GM21786 (cell line): ENCODE measurements at regions not wholly inside any gene's neighbourhood (a gene's known extent, or its start where the extent isn't known, plus 50 kb on each side); places are given as distances from the start of the nearest gene placed in this dataset.
"Not testable (repeated sequence)": the region's sequence is repeated elsewhere in the genome, so short reads cannot be mapped to it uniquely, and the experiment has no call there.

Experiments
- ATAC-seq: cut with Tn5 transposase; IDR thresholded peaks from one replicate; pipeline ENCODE4 v1.9.1; 2021; ENCODE audit not compliant: unreplicated experiment

GRCh38 chr5:90287036-90287435 lies 122.5 kb downstream of the CETN3 start:
- ATAC-seq = no peak

GRCh38 chr5:90285581-90285980 lies 124.0 kb downstream of the CETN3 start:
- no peak for ATAC-seq

- ATAC-seq = no peak
Observed at GRCh38 chr5:90284375-90284774, 125.2 kb downstream of the CETN3 start.

- no peak for ATAC-seq
Observed at GRCh38 chr5:90279091-90279490, 130.5 kb downstream of the CETN3 start.

- no peak for ATAC-seq
Observed at GRCh38 chr5:90274216-90274615, 135.3 kb downstream of the CETN3 start.

GRCh38 chr5:90267646-90268045 lies 141.9 kb downstream of the CETN3 start:
- no peak for ATAC-seq

- ATAC-seq = no peak
Observed at GRCh38 chr5:90265545-90265857, 144.1 kb downstream of the CETN3 start.

GRCh38 chr5:90264689-90265544 lies 144.6 kb downstream of the CETN3 start:
- ATAC-seq = no peak

GRCh38 chr5:90263102-90263820 lies 146.3 kb downstream of the CETN3 start:
- ATAC-seq = no peak

- no peak for ATAC-seq
Observed at GRCh38 chr5:90251447-90251846, 158.1 kb downstream of the CETN3 start.

GRCh38 chr5:90248640-90249039 lies 160.9 kb downstream of the CETN3 start:
- no peak for ATAC-seq

GRCh38 chr5:90243848-90244247 lies 165.7 kb downstream of the CETN3 start:
- not testable (repeated sequence) for ATAC-seq

GRCh38 chr5:90233476-90233875 lies 176.1 kb downstream of the CETN3 start:
- ATAC-seq = no peak

GRCh38 chr5:90231688-90232087 lies 177.9 kb downstream of the CETN3 start:
- no peak for ATAC-seq

GRCh38 chr5:90227683-90228082 lies 181.9 kb downstream of the CETN3 start:
- no peak for ATAC-seq

GRCh38 chr5:90226433-90227099 lies 183.0 kb downstream of the CETN3 start:
- peak; percentile 54 for ATAC-seq

GRCh38 chr5:90224342-90224741 lies 185.2 kb downstream of the CETN3 start:
- no peak for ATAC-seq

GRCh38 chr5:90223756-90224155 lies 185.8 kb downstream of the CETN3 start:
- no peak for ATAC-seq

GRCh38 chr5:90221951-90222350 lies 187.6 kb downstream of the CETN3 start:
- no peak for ATAC-seq

- no peak for ATAC-seq
Observed at GRCh38 chr5:90220554-90220953, 189.0 kb downstream of the CETN3 start.

- ATAC-seq = no peak
Observed at GRCh38 chr5:90214991-90215390, 194.6 kb downstream of the CETN3 start.

- ATAC-seq = not testable (repeated sequence)
Observed at GRCh38 chr5:90208323-90208722, 201.2 kb downstream of the CETN3 start.
